SK-N-SH treated with all-trans-retinoic acid at 6 μM for 48 hours (cell line): ENCODE measurements at regions not wholly inside any gene's neighbourhood (a gene's known extent, or its start where the extent isn't known, plus 50 kb on each side); places are given as distances from the start of the nearest gene placed in this dataset.

Experiments used
- BACH2 ChIP-seq: fragments of 250-450 bp; sonication (Bioruptor Pico); IDR thresholded peaks from 2 replicates; pipeline ENCODE4 v1.9.0; 2021; ENCODE audit warnings: mild to moderate bottlenecking, borderline replicate concordance
- CSDC2 ChIP-seq: fragments of 250-450 bp; sonication (Bioruptor Pico); IDR thresholded peaks from 2 replicates; pipeline ENCODE4 v1.5.0; 2020; ENCODE audit warnings: mild to moderate bottlenecking, moderate library complexity
- TOX ChIP-seq: fragments of 250-450 bp; sonication (Bioruptor Pico); IDR thresholded peaks from 2 replicates; pipeline ENCODE4 v1.8.0; 2021; ENCODE audit warnings: mild to moderate bottlenecking, moderate library complexity, borderline replicate concordance
- ZFP3 ChIP-seq: fragments of 250-450 bp; sonication (Bioruptor Pico); IDR thresholded peaks from 2 replicates; pipeline ENCODE4 v1.5.0; 2020; ENCODE audit warnings: mild to moderate bottlenecking, moderate library complexity
- ZFP30 ChIP-seq: fragments of 450-650 bp; formaldehyde crosslinking; IDR thresholded peaks from 2 replicates; pipeline ENCODE4 v1.5.0; 2022; ENCODE audit warnings: mild to moderate bottlenecking, moderate library complexity
- ZNF565 ChIP-seq: fragments of 450-650 bp; formaldehyde crosslinking; conservative IDR thresholded peaks from 2 replicates; pipeline ENCODE4 v1.5.0; 2020; ENCODE audit warnings: low read depth, mild to moderate bottlenecking, moderate library complexity
- ZNF70 ChIP-seq: fragments of 450-650 bp; formaldehyde crosslinking; IDR thresholded peaks from 2 replicates; pipeline ENCODE4 v1.5.0; 2020; ENCODE audit warnings: mild to moderate bottlenecking, moderate library complexity
- ZNF8 ChIP-seq: fragments of 450-650 bp; formaldehyde crosslinking; IDR thresholded peaks from 2 replicates; pipeline ENCODE4 v1.5.0; 2020; ENCODE audit warnings: mild to moderate bottlenecking, moderate library complexity
- TF ChIP-seq, protein P1 (sequence below): fragments of 250-450 bp; sonication (Bioruptor Pico); IDR thresholded peaks from 2 replicates; pipeline ENCODE4 v1.8.0; 2020; ENCODE audit warnings: mild to moderate bottlenecking, moderate library complexity, borderline replicate concordance
- TF ChIP-seq, protein P2 (sequence below): fragments of 250-450 bp; sonication (Bioruptor Pico); IDR thresholded peaks from 2 replicates; pipeline ENCODE4 v1.5.0; 2020; ENCODE audit warnings: mild to moderate bottlenecking, moderate library complexity

GRCh38 chr20:57900226-57900905 is 190.6 kb upstream of the PMEPA1 start:
- TF ChIP-seq CSDC2 (CRISPR knock-in tag) (no peak), ZNF70 (CRISPR knock-in tag) (no peak), ZFP30 (CRISPR knock-in tag) (no peak), TOX (CRISPR knock-in tag) (no peak), ZNF565 (no peak), ZFP3 (no peak), ZNF8 (no peak), BACH2 (CRISPR knock-in tag) (no peak)
- TF ChIP-seq, protein P1, sequence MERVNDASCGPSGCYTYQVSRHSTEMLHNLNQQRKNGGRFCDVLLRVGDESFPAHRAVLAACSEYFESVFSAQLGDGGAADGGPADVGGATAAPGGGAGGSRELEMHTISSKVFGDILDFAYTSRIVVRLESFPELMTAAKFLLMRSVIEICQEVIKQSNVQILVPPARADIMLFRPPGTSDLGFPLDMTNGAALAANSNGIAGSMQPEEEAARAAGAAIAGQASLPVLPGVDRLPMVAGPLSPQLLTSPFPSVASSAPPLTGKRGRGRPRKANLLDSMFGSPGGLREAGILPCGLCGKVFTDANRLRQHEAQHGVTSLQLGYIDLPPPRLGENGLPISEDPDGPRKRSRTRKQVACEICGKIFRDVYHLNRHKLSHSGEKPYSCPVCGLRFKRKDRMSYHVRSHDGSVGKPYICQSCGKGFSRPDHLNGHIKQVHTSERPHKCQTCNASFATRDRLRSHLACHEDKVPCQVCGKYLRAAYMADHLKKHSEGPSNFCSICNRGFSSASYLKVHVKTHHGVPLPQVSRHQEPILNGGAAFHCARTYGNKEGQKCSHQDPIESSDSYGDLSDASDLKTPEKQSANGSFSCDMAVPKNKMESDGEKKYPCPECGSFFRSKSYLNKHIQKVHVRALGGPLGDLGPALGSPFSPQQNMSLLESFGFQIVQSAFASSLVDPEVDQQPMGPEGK, result no peak
- TF ChIP-seq, protein P2, sequence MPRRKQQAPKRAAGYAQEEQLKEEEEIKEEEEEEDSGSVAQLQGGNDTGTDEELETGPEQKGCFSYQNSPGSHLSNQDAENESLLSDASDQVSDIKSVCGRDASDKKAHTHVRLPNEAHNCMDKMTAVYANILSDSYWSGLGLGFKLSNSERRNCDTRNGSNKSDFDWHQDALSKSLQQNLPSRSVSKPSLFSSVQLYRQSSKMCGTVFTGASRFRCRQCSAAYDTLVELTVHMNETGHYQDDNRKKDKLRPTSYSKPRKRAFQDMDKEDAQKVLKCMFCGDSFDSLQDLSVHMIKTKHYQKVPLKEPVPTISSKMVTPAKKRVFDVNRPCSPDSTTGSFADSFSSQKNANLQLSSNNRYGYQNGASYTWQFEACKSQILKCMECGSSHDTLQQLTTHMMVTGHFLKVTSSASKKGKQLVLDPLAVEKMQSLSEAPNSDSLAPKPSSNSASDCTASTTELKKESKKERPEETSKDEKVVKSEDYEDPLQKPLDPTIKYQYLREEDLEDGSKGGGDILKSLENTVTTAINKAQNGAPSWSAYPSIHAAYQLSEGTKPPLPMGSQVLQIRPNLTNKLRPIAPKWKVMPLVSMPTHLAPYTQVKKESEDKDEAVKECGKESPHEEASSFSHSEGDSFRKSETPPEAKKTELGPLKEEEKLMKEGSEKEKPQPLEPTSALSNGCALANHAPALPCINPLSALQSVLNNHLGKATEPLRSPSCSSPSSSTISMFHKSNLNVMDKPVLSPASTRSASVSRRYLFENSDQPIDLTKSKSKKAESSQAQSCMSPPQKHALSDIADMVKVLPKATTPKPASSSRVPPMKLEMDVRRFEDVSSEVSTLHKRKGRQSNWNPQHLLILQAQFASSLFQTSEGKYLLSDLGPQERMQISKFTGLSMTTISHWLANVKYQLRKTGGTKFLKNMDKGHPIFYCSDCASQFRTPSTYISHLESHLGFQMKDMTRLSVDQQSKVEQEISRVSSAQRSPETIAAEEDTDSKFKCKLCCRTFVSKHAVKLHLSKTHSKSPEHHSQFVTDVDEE, result no peak
